Mammary epithelial cell (primary cell): ENCODE measurements at regions not wholly inside any gene's neighbourhood (a gene's known extent, or its start where the extent isn't known, plus 50 kb on each side); places are given as distances from the start of the nearest gene placed in this dataset.

Experiments used
- EZH2 ChIP-seq: IDR thresholded peaks from 2 replicates; pipeline ENCODE4 v1.6.1; 2012; ENCODE audit warnings: low read length, inconsistent platforms, borderline replicate concordance
- TF ChIP-seq, protein P1 (sequence below), 2 donors: IDR thresholded peaks in 1 of 2; conservative IDR thresholded peaks in 1 of 2; 2 replicates each; pipeline ENCODE4 v1.5.1; 2011 to 2012; ENCODE audit warnings: inconsistent platforms in 2 of 2, low read length in 2 of 2, mild to moderate bottlenecking in 2 of 2, control low read depth in 1 of 2, low read depth in 1 of 2; ENCODE audit not compliant: insufficient read depth in 1 of 2; ENCODE audit errors: extremely low read depth in 1 of 2

DNA sequence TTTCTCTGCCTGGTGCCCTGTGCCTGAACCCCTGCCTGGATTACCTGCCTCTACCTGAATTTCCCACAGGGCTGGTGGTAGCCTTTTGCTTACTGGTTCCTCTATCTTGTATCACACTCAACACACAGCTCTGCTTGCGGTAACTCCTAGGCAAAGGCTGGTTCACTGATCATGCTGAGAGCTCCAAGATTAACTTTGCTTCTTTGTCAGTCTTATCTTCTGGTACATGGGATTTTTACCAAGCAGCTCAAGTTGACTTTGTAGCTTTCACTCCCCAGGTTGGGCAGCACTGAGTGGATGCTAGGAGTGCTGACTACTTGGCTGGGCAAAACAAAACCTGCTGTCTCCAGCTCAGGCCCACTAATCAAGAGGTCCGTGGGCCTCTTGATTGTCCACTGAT, 145.9 kb upstream of the GLRA1 start:
- TF ChIP-seq, protein P1, sequence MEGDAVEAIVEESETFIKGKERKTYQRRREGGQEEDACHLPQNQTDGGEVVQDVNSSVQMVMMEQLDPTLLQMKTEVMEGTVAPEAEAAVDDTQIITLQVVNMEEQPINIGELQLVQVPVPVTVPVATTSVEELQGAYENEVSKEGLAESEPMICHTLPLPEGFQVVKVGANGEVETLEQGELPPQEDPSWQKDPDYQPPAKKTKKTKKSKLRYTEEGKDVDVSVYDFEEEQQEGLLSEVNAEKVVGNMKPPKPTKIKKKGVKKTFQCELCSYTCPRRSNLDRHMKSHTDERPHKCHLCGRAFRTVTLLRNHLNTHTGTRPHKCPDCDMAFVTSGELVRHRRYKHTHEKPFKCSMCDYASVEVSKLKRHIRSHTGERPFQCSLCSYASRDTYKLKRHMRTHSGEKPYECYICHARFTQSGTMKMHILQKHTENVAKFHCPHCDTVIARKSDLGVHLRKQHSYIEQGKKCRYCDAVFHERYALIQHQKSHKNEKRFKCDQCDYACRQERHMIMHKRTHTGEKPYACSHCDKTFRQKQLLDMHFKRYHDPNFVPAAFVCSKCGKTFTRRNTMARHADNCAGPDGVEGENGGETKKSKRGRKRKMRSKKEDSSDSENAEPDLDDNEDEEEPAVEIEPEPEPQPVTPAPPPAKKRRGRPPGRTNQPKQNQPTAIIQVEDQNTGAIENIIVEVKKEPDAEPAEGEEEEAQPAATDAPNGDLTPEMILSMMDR (conservative IDR thresholded peaks at IDR 0.05 in 1 of 2, IDR thresholded peaks at IDR 0.05 in 1 of 2; ENCODE audit: extremely low read depth in 1 of 2, insufficient read depth in 1 of 2, low read depth in 1 of 2, low read length in 2 of 2) = no peak
- no peak for TF ChIP-seq EZH2
